ENCODE measurements at regions not wholly inside any gene's neighbourhood (a gene's known extent, or its start where the extent isn't known, plus 50 kb on each side); places are given as distances from the start of the nearest gene placed in this dataset.

GRCh38 chr2:18690342-18690741, 101.0 kb upstream of the NT5C1B start:
- Histone ChIP-seq H3K9me3 (ENCODE audit: control insufficient read depth in 4 of 4, low read length in 3 of 4) (no peaks in the 10 kb centered on the region), H3K9ac (ENCODE audit: low read depth in 1 of 2, low read length in 2 of 2) (no peak overlapping the region), H3K4me3 (ENCODE audit: low read depth in 1 of 3, low read length in 3 of 3) (no peak overlapping the region), H3K27ac (ENCODE audit: low read depth in 1 of 2, low read length in 2 of 2) (no peak overlapping the region), H3K4me1 (ENCODE audit: control insufficient read depth in 4 of 4, insufficient read depth in 4 of 4, low read length in 3 of 4) (no peaks in the 10 kb centered on the region), H3K36me3 (ENCODE audit: control insufficient read depth in 4 of 4, insufficient read depth in 3 of 4, low read depth in 1 of 4, low read length in 3 of 4) (peaks cover 0 to 1% (median 0%) of the 10 kb centered on the region in 4 donors), H3K27me3 (ENCODE audit: control insufficient read depth in 4 of 4, insufficient read depth in 4 of 4, low read length in 3 of 4) (no peaks in the 10 kb centered on the region)
- 87% methylated on average over 6 of the region's 6 CpGs for WGBS
- TF ChIP-seq YY1 (IDR thresholded peaks at IDR 0.05): no peak
- no peak for DNase-seq (ENCODE audit: low spot score)

DNA sequence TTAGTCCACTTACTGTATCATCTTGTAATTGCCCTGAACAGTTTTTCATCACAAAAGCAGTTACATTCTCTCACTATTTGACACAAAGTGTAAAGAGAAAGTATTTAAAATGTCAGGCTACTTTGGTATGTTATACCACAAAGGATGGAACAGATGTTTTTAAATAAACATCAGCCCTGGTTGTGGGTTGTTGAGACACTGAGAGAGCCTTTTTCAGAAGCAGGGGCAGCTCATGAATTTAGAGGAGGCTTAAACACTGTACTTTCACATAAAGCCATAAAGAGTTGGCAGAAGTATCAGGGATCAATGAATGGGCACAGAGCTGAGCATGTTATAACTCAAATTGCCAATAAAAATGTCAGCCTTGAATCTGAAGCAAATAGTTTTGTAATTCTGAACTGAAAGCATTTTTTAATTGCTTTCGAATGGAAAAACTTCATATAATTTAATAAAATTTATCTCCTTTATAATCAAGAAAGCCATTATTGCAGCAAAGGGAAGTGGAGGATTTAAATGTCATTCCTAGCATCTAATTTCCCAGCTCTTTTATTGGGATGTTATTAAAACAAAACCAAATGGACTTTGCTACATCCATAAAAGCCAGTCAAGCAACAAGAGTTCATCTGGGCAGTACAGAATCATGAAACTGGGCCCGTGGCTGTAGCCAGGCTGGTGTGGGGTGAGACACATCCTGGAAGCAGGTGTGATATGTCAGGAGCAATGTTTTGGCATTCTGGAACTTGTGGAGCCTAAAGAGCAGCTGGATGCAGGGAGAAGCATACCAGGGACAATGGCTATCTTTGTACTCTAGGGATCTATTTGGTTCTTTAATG, 95.1 kb upstream of the NT5C1B start:
- Histone ChIP-seq H3K9me3 (ENCODE audit: control insufficient read depth in 4 of 4, low read length in 3 of 4) (no peaks in the 10 kb centered on the region), H3K4me1 (ENCODE audit: control insufficient read depth in 4 of 4, insufficient read depth in 4 of 4, low read length in 3 of 4) (no peaks in the 10 kb centered on the region), H3K27me3 (ENCODE audit: control insufficient read depth in 4 of 4, insufficient read depth in 4 of 4, low read length in 3 of 4) (no peaks in the 10 kb centered on the region), H3K27ac (ENCODE audit: low read depth in 1 of 2, low read length in 2 of 2) (no peak overlapping the region), H3K4me3 (ENCODE audit: low read depth in 1 of 3, low read length in 3 of 3) (no peak overlapping the region), H3K36me3 (ENCODE audit: control insufficient read depth in 4 of 4, insufficient read depth in 3 of 4, low read depth in 1 of 4, low read length in 3 of 4) (no peaks in the 10 kb centered on the region), H3K9ac (ENCODE audit: low read depth in 1 of 2, low read length in 2 of 2) (no peak overlapping the region)
- no peak for DNase-seq (ENCODE audit: low spot score)
- TF ChIP-seq ATF3 (IDR thresholded peaks at IDR 0.05) (no peak), EGR1 (IDR thresholded peaks at IDR 0.05; ENCODE audit: low read depth in 2 of 2) (no peak), FOXA1 (IDR thresholded peaks at IDR 0.05) (no peak), JUND (IDR thresholded peaks at IDR 0.05) (no peak), TAF1 (conservative IDR thresholded peaks at IDR 0.05) (no peak), RAD21 (IDR thresholded peaks at IDR 0.05) (no peak), YY1 (IDR thresholded peaks at IDR 0.05) (no peak), HNF4G (IDR thresholded peaks at IDR 0.05) (no peak), NR2F2 (IDR thresholded peaks at IDR 0.05) (no peak), RXRA (IDR thresholded peaks at IDR 0.05) (no peak)
- TF ChIP-seq, protein P1, sequence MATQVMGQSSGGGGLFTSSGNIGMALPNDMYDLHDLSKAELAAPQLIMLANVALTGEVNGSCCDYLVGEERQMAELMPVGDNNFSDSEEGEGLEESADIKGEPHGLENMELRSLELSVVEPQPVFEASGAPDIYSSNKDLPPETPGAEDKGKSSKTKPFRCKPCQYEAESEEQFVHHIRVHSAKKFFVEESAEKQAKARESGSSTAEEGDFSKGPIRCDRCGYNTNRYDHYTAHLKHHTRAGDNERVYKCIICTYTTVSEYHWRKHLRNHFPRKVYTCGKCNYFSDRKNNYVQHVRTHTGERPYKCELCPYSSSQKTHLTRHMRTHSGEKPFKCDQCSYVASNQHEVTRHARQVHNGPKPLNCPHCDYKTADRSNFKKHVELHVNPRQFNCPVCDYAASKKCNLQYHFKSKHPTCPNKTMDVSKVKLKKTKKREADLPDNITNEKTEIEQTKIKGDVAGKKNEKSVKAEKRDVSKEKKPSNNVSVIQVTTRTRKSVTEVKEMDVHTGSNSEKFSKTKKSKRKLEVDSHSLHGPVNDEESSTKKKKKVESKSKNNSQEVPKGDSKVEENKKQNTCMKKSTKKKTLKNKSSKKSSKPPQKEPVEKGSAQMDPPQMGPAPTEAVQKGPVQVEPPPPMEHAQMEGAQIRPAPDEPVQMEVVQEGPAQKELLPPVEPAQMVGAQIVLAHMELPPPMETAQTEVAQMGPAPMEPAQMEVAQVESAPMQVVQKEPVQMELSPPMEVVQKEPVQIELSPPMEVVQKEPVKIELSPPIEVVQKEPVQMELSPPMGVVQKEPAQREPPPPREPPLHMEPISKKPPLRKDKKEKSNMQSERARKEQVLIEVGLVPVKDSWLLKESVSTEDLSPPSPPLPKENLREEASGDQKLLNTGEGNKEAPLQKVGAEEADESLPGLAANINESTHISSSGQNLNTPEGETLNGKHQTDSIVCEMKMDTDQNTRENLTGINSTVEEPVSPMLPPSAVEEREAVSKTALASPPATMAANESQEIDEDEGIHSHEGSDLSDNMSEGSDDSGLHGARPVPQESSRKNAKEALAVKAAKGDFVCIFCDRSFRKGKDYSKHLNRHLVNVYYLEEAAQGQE (IDR thresholded peaks at IDR 0.05): no peak
- TF ChIP-seq, protein P2, sequence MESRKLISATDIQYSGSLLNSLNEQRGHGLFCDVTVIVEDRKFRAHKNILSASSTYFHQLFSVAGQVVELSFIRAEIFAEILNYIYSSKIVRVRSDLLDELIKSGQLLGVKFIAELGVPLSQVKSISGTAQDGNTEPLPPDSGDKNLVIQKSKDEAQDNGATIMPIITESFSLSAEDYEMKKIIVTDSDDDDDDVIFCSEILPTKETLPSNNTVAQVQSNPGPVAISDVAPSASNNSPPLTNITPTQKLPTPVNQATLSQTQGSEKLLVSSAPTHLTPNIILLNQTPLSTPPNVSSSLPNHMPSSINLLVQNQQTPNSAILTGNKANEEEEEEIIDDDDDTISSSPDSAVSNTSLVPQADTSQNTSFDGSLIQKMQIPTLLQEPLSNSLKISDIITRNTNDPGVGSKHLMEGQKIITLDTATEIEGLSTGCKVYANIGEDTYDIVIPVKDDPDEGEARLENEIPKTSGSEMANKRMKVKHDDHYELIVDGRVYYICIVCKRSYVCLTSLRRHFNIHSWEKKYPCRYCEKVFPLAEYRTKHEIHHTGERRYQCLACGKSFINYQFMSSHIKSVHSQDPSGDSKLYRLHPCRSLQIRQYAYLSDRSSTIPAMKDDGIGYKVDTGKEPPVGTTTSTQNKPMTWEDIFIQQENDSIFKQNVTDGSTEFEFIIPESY (IDR thresholded peaks at IDR 0.05): no peak
- TF ChIP-seq, protein P3, sequence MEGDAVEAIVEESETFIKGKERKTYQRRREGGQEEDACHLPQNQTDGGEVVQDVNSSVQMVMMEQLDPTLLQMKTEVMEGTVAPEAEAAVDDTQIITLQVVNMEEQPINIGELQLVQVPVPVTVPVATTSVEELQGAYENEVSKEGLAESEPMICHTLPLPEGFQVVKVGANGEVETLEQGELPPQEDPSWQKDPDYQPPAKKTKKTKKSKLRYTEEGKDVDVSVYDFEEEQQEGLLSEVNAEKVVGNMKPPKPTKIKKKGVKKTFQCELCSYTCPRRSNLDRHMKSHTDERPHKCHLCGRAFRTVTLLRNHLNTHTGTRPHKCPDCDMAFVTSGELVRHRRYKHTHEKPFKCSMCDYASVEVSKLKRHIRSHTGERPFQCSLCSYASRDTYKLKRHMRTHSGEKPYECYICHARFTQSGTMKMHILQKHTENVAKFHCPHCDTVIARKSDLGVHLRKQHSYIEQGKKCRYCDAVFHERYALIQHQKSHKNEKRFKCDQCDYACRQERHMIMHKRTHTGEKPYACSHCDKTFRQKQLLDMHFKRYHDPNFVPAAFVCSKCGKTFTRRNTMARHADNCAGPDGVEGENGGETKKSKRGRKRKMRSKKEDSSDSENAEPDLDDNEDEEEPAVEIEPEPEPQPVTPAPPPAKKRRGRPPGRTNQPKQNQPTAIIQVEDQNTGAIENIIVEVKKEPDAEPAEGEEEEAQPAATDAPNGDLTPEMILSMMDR (IDR thresholded peaks at IDR 0.05; ENCODE audit: low read depth, low read length, missing input control): no peak
- 80% methylated on average over 2 of the region's 2 CpGs for WGBS

Data from liver (tissue), 8 donors.